Hepatocyte (in vitro differentiated cells): ENCODE measurements at regions not wholly inside any gene's neighbourhood (a gene's known extent, or its start where the extent isn't known, plus 50 kb on each side); places are given as distances from the start of the nearest gene placed in this dataset.
"Not testable (repeated sequence)": the region's sequence is repeated elsewhere in the genome, so short reads cannot be mapped to it uniquely, and the experiment has no call there.

ENCODE experiments used
- DNase-seq: peaks from one replicate; pipeline ENCODE4 v3.0.0-alpha.2; 2016; ENCODE audit warnings: low spot score
- H2AFZ ChIP-seq: fragments of 200-600 bp; sonication (generic); 2 replicates; pipeline ENCODE4 v1.6.0; 2016; ENCODE audit warnings: antibody characterized with exemption, mild to moderate bottlenecking
- H3K27ac ChIP-seq: fragments of 200-600 bp; sonication (generic); 2 replicates; pipeline ENCODE4 v1.5.1; 2016; ENCODE audit warnings: mild to moderate bottlenecking
- H3K27me3 ChIP-seq: fragments of 200-600 bp; sonication (generic); 2 replicates; pipeline ENCODE4 v1.6.1; 2016
- H3K36me3 ChIP-seq: fragments of 200-600 bp; sonication (generic); replicated peaks from 2 replicates; pipeline ENCODE4 v1.5.1; 2016; ENCODE audit warnings: low read depth; ENCODE audit not compliant: insufficient read depth
- H3K4me1 ChIP-seq: fragments of 200-600 bp; sonication (generic); 2 replicates; pipeline ENCODE4 v1.5.1; 2016; ENCODE audit warnings: mild to moderate bottlenecking, moderate library complexity; ENCODE audit not compliant: insufficient read depth
- H3K4me2 ChIP-seq: fragments of 200-600 bp; sonication (generic); 2 replicates; pipeline ENCODE4 v1.6.0; 2016
- H3K4me3 ChIP-seq: fragments of 200-600 bp; sonication (generic); 2 replicates; pipeline ENCODE4 v1.5.1; 2016; ENCODE audit warnings: mild to moderate bottlenecking
- H3K79me2 ChIP-seq: fragments of 200-600 bp; sonication (generic); 2 replicates; pipeline ENCODE4 v1.6.0; 2017; ENCODE audit warnings: mild to moderate bottlenecking
- H3K9me2 ChIP-seq: fragments of 200-600 bp; sonication (generic); replicated peaks from 2 replicates; pipeline ENCODE4 v1.6.0; 2017; ENCODE audit warnings: mild to moderate bottlenecking; ENCODE audit not compliant: insufficient read depth
- H3K9me3 ChIP-seq: fragments of 200-600 bp; sonication (generic); 2 replicates; pipeline ENCODE4 v1.5.1; 2016; ENCODE audit warnings: low read depth, mild to moderate bottlenecking
- H4K20me1 ChIP-seq: fragments of 200-600 bp; sonication (generic); 2 replicates; pipeline ENCODE4 v1.6.0; 2016; ENCODE audit warnings: mild to moderate bottlenecking; ENCODE audit not compliant: insufficient read depth, poor library complexity, severe bottlenecking
- CTCF ChIP-seq: fragments of 200-600 bp; sonication (generic); IDR thresholded peaks from 2 replicates; pipeline ENCODE4 v1.5.1; 2016; ENCODE audit warnings: antibody characterized with exemption, mild to moderate bottlenecking; ENCODE audit not compliant: poor library complexity
- EZH2 ChIP-seq: fragments of 200-600 bp; sonication (generic); IDR thresholded peaks from 2 replicates; pipeline ENCODE4 v1.6.1; 2016; ENCODE audit warnings: antibody characterized with exemption, mild to moderate bottlenecking, borderline replicate concordance
- EZH2phosphoT487 ChIP-seq: fragments of 200-600 bp; sonication (generic); IDR thresholded peaks from one replicate; pipeline ENCODE4 v1.6.1; 2018; ENCODE audit warnings: antibody characterized with exemption, mild to moderate bottlenecking, low read depth, moderate library complexity; ENCODE audit not compliant: unreplicated experiment, severe bottlenecking
- WGBS: methylation state at CpG from one replicate; pipeline ENCODE4 v1.1.6; 2016; ENCODE audit warnings: low lambda C conversion rate; ENCODE audit errors: missing lambda C conversion rate; 5-methylcytosine and 5-hydroxymethylcytosine counted together

GRCh38 chr3:42871-43744 lies 153.5 kb upstream of the CHL1 start:
- H2AFZ ChIP-seq, H3K79me2 ChIP-seq, H3K36me3 ChIP-seq, H3K27ac ChIP-seq, H4K20me1 ChIP-seq, DNase-seq, H3K4me2 ChIP-seq, H3K27me3 ChIP-seq, H3K9me2 ChIP-seq, H3K9me3 ChIP-seq, H3K4me1 ChIP-seq, H3K4me3 ChIP-seq: not testable (repeated sequence)
- TF ChIP-seq CTCF = peak; percentile 55
- 42% methylated on average over 9 of the region's 9 CpGs for WGBS

GRCh38 chr3:44028-44676 lies 152.4 kb upstream of the CHL1 start:
- no peak overlapping the region for H2AFZ ChIP-seq
- H3K27me3 ChIP-seq = no peaks in the 10 kb centered on the region
- H3K4me2 ChIP-seq = no peak overlapping the region
- WGBS = 70% methylated on average over 9 of the region's 9 CpGs
- no peaks in the 10 kb centered on the region for H3K9me2 ChIP-seq
- H3K79me2 ChIP-seq = no peaks in the 10 kb centered on the region
- no peak overlapping the region for H3K4me3 ChIP-seq
- H3K9me3 ChIP-seq = no peaks in the 10 kb centered on the region
- H3K27ac ChIP-seq = no peak overlapping the region
- no peaks in the 10 kb centered on the region for H3K36me3 ChIP-seq
- DNase-seq = no peak
- no peaks in the 10 kb centered on the region for H4K20me1 ChIP-seq
- H3K4me1 ChIP-seq = no peaks in the 10 kb centered on the region
- no peak for TF ChIP-seq CTCF
- no peak for TF ChIP-seq EZH2phosphoT487
- no peak for TF ChIP-seq EZH2

GRCh38 chr3:44941-45340 lies 151.6 kb upstream of the CHL1 start:
- not testable (repeated sequence) for H4K20me1 ChIP-seq, H3K4me3 ChIP-seq, H3K9me3 ChIP-seq, H3K4me1 ChIP-seq, H3K36me3 ChIP-seq, H3K79me2 ChIP-seq, H3K4me2 ChIP-seq, DNase-seq, H2AFZ ChIP-seq, H3K9me2 ChIP-seq, H3K27ac ChIP-seq, H3K27me3 ChIP-seq
- 64% methylated on average over 5 of the region's 5 CpGs for WGBS

GRCh38 chr3:46576-46975 lies 150.0 kb upstream of the CHL1 start:
- Histone ChIP-seq H3K9me3 (no peaks in the 10 kb centered on the region), H3K79me2 (no peaks in the 10 kb centered on the region), H3K9me2 (no peaks in the 10 kb centered on the region), H2AFZ (no peak overlapping the region), H3K4me3 (no peak overlapping the region), H4K20me1 (no peaks in the 10 kb centered on the region), H3K27ac (no peak overlapping the region), H3K4me2 (no peak overlapping the region), H3K27me3 (no peaks in the 10 kb centered on the region), H3K36me3 (no peaks in the 10 kb centered on the region), H3K4me1 (no peaks in the 10 kb centered on the region)
- WGBS = 61% methylated on average over 2 of the region's 2 CpGs
- no peak for TF ChIP-seq CTCF
- TF ChIP-seq EZH2phosphoT487 = no peak
- TF ChIP-seq EZH2 = no peak
- DNase-seq = no peak

- H3K4me2 ChIP-seq, H3K79me2 ChIP-seq, H3K27ac ChIP-seq, H3K4me1 ChIP-seq, DNase-seq, H3K9me3 ChIP-seq, H4K20me1 ChIP-seq, H3K36me3 ChIP-seq, H3K4me3 ChIP-seq, H2AFZ ChIP-seq, H3K27me3 ChIP-seq, H3K9me2 ChIP-seq: not testable (repeated sequence)
- 80% methylated on average over 5 of the region's 5 CpGs for WGBS
These were observed 143.1 kb upstream of the CHL1 start for GRCh38 chr3:53441-53840.
